ENCODE measurements at regions not wholly inside any gene's neighbourhood (a gene's known extent, or its start where the extent isn't known, plus 50 kb on each side); places are given as distances from the start of the nearest gene placed in this dataset.

DNA sequence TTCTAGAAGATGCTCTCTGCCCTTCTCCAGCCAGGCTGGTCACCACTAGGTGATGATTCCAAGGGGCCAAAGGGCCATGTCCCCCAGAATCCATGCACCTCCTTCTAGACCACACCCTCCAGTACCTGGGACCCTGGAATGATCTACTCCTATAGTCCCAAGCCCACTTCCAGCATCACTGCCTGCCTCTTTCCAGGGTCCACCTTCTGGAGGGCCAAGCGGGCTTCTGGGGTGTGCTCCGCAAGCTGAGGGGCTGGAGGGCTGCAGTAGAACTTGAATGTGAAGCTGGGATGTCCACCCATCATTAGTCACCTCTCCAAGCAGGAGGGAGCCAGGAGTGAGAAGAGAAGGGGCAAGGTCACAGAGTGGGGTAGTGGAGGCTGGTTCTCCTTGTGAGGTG lies 234.4 kb upstream of the MYO3A start:
- TF ChIP-seq, protein P1, sequence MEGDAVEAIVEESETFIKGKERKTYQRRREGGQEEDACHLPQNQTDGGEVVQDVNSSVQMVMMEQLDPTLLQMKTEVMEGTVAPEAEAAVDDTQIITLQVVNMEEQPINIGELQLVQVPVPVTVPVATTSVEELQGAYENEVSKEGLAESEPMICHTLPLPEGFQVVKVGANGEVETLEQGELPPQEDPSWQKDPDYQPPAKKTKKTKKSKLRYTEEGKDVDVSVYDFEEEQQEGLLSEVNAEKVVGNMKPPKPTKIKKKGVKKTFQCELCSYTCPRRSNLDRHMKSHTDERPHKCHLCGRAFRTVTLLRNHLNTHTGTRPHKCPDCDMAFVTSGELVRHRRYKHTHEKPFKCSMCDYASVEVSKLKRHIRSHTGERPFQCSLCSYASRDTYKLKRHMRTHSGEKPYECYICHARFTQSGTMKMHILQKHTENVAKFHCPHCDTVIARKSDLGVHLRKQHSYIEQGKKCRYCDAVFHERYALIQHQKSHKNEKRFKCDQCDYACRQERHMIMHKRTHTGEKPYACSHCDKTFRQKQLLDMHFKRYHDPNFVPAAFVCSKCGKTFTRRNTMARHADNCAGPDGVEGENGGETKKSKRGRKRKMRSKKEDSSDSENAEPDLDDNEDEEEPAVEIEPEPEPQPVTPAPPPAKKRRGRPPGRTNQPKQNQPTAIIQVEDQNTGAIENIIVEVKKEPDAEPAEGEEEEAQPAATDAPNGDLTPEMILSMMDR (IDR thresholded peaks at IDR 0.05): no peak
- TF ChIP-seq POLR2A (IDR thresholded peaks at IDR 0.05): no peak

Measured in breast epithelium (tissue), 3 donors.